HG03103 (cell line): ENCODE measurements at regions not wholly inside any gene's neighbourhood (a gene's known extent, or its start where the extent isn't known, plus 50 kb on each side); places are given as distances from the start of the nearest gene placed in this dataset.

Source experiments
- ATAC-seq: cut with Tn5 transposase; IDR thresholded peaks from one replicate; pipeline ENCODE4 v1.9.1; 2021; ENCODE audit warnings: low read depth; ENCODE audit not compliant: unreplicated experiment

GRCh38 chr15:96217983-96218382, 112.5 kb upstream of the NR2F2 start:
- ATAC-seq, result no peak

- ATAC-seq, result no peak
Observed at GRCh38 chr15:96218623-96219455, 111.7 kb upstream of the NR2F2 start.

DNA sequence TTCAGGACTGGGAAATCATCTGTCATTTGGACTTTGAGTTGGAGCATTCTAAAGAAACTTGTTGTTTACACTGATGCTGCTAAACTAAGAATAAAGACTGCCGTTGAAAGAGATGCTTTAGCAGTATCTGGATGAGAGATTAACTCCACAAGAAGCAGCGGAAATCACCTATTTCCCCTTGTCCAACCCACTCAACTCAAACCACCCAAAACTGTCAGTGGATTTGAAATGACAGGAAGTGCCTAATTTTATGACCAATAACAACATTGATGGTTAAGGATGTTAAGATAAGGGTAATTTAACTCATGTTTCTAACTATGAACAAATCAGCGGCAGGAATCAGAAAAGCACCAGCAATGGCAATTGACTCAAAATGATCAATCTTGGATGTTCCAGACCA, 110.8 kb upstream of the NR2F2 start:
- no peak for ATAC-seq

DNA sequence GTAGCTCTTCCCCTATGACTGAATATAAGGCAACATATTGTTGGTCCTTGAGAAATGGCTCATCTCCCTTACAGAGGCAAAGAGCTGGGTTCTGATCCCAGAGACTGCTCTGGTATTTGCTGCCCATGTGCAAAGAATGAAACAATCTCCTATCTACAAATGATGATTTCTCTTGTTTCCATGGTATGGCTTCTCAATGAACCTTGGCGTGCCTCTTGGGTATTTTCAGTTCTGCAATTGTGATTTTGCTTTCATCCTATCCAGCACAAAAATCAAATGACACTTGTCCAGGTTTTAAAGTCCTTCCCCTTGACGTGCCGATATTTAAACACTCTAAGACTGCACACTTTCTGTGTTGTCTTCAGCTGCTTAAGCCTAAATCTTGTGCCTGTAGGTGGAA, 109.8 kb upstream of the NR2F2 start:
- no peak for ATAC-seq

DNA sequence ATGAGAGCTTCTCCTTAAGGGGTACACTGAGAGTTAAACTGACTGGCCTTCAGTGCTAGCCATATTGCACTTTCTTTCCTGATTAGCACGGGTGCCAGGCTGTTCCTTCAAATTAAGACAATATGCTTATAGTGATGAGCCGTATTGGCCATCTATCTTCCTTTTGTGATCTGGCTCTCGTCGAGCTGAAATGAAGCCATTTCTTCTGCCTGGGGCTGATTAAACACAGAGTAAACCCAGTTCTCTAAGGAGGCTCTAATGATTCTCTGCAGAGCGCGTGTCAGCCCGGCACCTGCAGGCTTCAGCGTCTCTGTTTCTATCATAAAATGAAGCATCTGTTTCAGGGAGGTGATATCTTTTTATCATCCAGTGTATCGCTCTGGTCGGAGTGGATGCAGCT, 107.5 kb upstream of the NR2F2 start:
- ATAC-seq, result no peak

DNA sequence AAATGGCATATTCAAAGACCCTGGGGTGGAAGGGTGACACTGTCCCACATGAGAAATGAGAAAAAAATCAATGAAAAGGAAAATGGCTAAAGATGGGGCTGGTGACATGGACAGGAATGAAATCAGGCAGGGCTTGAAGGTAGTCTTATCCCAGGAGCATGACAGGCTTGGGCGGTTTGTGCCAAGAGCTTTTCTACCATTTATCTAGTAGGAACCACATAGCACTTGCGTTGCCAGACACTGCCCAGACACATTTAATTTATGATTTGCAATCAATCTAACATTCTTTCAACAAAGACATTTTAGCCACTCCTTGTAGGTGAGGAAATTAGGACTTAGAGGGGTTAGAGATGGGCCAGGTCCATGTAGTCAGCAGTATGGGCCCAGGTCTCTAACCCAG, 106.6 kb upstream of the NR2F2 start:
- no peak for ATAC-seq

DNA sequence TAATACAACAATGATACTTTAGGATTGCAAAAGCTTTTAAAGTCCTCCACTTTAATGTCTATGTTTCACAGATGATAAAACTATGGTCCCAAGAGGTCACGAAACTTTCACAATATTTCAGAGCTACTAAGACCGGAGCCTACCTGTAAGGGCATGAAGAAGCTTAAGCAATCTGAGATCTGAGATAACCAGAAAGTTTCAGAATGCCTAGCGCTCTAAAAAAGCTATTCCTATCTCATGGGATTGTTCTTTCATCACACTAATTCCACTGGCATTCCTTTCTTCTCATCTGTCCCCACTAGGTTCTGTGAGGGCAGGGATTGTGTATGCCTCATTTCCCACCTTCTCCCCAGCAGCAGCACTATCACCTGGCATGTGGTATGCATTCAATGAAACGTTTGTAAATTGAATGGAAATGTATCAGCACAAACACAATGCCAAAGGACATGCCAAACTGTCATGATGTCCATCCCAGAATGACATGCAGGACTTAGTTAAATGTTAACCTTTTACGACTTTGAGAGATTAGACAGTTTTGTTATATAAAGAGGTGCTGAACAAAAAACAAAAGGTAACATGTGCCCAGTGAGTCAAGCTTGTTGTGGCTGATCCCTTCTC, 104.7 kb upstream of the NR2F2 start:
- ATAC-seq, result no peak

DNA sequence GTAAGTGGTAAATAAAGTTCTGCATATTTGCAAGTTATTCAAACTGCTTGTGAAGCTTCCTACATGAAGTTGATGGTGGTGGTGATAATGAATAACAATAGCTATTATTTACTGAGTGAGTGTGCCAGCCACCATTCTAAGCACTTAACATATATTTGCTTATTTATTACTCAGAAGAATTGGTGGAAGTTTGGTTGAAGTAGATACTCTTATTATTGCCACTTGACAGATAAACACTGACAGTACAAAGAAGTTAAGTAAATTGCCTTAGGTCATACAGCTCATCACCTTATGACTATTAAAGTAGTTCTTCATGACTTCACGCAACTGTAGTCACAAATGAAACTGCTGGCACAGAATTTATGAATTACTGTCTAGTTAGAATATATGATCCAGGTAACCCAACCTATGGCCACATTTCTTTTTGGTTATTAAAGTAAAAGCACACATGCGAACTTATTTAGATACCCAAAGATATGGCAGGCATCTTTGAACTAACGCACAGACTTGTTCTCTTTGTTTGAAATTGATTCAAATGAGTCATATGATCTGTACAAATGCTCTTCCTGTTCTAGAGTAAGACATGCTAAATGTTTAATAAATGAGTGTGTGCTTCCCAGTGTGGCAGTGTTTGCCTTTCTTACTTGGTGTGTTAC, 99.8 kb upstream of the NR2F2 start:
- no peak for ATAC-seq

DNA sequence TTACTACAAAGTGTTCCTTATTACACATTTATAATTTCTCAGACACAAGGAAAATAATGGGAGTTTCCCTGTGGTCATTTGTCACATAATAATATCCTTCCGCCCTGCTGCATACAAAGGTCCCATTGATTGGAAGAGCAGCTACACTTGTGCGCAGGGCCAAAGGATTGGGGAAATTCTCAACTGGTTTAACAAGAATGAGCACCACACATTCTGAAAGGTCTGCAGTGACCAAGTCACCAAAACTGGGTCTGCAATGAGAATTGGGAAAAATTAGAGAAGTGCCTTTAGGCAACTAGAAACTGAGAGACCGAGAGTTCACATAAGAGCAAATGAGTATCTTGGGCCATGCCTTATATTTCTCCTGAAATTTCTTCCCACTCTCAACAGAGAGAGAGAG, 98.2 kb upstream of the NR2F2 start:
- no peak for ATAC-seq

- ATAC-seq, result no peak
Observed at GRCh38 chr15:96234109-96234892, 96.2 kb upstream of the NR2F2 start.

GRCh38 chr15:96237002-96237401, 93.5 kb upstream of the NR2F2 start:
- no peak for ATAC-seq

DNA sequence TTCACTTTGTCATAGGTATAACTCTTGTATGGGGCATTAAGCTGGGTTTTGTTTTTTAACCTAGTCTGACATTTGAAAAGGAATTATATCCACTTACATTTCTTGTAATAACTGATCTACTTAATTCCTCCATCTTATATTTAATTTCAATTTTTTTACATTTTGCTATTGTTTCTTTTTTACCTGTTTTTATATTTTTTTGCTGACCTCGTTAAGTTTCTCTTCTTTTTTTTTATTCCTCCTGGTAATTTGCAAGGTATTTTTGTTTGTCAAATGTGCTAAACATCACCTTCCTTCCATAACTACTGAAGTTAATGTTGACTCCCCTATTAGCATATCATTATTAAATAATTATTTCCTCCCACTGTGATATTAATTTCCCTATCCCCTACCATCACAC, 87.7 kb upstream of the NR2F2 start:
- no peak for ATAC-seq

- no peak for ATAC-seq
Observed at GRCh38 chr15:96243701-96244100, 86.8 kb upstream of the NR2F2 start.

DNA sequence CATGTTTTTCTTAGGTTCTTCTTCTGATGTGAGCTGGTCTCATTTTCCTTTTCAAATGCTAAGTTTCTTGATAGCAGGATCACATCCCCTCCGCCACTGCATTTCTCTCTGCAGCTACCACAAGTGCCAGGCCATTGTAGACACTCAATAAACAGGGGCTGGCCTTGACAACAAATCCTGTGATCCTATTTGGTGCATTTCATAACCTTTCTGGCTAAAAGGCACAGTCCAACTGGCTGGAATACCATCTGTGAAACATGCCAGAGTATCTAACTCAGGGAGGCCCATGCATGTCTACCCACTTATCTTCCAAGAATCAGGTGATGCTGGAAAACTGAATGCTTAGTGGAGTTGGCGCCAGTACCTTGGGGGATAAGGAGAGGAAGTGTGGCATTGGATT, 85.2 kb upstream of the NR2F2 start:
- ATAC-seq, result no peak

GRCh38 chr15:96246057-96246456, 84.4 kb upstream of the NR2F2 start:
- ATAC-seq, result no peak

DNA sequence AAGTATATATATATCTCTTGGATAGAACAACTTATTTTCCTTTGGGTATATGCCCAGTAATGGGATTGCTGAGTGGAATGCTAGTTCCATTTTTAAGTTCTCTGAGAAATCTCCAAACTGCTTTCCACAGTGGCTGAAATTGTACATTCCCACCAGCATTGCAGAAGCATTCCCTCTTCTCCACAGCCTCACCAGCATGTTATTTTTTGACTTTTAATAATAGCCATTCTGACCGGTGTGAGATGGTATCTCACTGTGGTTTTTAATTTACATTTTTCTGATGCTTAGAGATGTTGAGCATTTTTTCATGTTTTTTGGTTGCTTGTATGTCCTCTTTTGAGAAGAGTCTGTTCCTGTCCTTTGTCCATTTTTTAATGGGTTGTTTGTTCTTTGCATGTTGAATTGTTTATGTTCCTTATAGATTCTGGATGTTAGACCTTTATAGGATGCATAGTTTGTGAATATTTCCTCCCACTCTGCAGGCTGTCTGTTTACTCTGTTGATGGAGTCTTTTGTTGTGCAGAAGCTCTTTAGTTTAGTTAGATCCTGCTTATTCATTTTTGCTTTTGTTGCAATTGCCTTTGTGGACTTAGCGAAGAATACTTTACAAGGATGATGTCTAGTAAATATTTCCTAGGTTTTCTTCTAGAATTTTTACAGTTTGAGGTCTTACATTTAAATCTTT, 82.7 kb upstream of the NR2F2 start:
- ATAC-seq, result no peak

- no peak for ATAC-seq
Observed at GRCh38 chr15:96252148-96252547, 78.4 kb upstream of the NR2F2 start.

DNA sequence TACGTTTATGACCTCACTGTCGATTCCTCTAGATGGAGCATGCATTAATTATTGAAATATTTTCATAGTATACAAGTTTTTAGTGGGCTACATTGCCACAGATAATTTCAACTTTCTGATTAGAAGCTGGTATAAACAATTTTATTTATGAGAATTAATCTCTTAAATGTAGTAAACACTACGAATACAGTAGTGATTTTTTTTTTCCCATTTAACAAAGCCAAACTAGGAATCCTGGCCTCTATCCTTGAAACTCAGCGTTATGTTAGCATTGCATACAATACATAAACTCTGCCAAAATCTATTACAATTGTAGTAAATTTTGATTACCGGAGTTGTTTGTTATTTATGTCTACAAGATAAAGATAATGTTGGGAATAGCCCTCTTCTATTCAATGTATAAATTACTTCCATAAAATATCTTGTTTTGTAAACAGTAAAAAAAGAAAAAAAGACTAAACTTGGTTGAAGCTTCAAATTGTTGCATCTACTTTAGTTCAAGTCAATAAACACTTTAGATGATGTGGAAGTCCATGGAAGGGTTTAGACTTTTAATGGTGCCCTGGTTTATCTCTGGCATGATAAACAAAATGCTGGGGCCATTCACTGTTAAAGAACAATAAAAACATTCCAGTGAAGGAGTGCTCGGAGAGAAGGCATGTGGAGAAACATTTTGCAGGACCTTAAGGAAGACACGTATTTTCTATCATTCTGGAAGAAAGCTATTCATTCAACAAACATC, 77.3 kb upstream of the NR2F2 start:
- no peak for ATAC-seq

DNA sequence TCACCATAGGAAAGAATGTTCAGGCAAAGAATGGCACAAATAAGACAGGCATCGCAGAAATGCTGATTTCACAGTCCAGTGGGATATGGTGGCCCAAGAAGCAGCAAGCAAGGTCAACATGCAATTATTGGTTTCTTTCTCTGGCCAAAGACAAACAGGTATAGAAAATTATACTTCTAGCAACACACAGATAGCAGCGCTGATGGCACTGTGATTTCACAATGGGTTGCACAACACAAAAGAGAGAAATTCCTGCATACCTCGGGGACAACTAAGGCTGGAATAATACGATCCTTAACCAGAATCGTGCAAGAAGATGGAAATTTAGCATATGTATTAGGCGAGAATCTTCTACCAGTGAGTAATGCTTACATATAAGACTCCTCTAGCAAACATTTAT, 76.3 kb upstream of the NR2F2 start:
- no peak for ATAC-seq

- no peak for ATAC-seq
Observed at GRCh38 chr15:96255599-96255998, 74.9 kb upstream of the NR2F2 start.
